ENCODE measurements at regions not wholly inside any gene's neighbourhood (a gene's known extent, or its start where the extent isn't known, plus 50 kb on each side); places are given as distances from the start of the nearest gene placed in this dataset.

DNA sequence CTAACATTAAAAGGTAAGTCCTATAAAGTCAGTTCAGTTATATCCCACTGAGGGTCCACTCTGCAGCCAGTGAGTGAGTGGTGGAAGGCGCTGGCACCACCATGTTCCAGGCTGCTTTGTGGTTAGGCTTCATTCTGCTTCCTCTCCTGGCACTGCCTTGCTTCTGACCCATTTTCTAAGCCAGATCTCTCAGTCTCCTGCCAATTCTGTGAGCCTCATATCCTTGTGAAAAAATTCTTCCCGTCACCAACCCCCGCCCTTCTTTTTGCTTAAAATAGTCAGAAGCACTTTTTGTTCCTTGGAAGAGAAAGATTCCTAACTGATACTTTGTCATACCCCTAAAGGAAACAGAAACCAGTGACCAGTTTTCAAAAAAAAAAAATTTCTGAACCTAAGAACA is 139.8 kb upstream of the NCK2 start:
- H3K4me3 ChIP-seq (ENCODE audit: low read depth, low read length), result no peak overlapping the region
- no peak for DNase-seq (ENCODE audit: low read depth)
- TF ChIP-seq, protein P1, sequence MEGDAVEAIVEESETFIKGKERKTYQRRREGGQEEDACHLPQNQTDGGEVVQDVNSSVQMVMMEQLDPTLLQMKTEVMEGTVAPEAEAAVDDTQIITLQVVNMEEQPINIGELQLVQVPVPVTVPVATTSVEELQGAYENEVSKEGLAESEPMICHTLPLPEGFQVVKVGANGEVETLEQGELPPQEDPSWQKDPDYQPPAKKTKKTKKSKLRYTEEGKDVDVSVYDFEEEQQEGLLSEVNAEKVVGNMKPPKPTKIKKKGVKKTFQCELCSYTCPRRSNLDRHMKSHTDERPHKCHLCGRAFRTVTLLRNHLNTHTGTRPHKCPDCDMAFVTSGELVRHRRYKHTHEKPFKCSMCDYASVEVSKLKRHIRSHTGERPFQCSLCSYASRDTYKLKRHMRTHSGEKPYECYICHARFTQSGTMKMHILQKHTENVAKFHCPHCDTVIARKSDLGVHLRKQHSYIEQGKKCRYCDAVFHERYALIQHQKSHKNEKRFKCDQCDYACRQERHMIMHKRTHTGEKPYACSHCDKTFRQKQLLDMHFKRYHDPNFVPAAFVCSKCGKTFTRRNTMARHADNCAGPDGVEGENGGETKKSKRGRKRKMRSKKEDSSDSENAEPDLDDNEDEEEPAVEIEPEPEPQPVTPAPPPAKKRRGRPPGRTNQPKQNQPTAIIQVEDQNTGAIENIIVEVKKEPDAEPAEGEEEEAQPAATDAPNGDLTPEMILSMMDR (IDR thresholded peaks at IDR 0.05; ENCODE audit: low read depth, low read length, missing control alignments), result no peak

DNA sequence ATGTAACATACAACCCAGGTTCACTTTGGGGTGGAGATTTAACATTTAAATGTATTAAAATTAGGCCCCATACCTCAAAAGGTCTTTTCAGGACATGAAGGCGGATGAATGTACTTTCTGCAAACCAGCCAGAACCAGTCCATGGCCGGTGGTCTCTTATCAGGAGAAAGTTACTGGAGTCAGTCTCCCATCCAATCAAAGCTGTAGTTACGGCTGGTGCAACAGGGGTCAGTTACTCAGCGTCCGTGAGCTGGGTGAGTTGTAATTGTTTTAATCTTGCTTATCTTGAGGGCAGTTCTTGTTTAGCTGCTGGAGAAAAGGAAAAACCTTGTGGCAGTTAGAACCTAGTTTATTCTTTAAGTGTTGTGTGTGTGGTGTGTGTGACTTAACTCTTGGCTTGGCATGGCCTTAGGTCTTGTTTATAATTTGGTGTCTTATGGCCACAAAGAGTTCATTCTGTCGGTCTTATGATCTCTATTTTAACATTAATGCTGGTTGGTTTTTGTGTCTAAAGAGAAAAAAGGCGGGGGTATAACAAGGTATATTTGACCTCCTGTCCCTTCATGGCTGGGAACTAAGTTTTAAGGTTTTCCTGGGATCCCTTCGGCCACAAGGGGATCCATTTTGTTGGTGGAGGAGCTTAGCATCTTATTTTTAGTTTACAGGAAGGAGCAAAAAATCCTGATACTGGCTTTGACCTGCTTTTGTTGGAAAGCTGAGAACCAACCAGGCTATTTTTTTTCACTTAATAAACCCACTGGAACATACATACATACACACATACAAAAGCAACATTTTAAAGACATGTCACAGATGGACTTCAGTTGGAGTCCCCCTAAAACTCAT is 143.5 kb upstream of the NCK2 start:
- H3K4me3 ChIP-seq (ENCODE audit: low read depth, low read length), result no peak overlapping the region
- TF ChIP-seq, protein P1 (IDR thresholded peaks at IDR 0.05; ENCODE audit: low read depth, low read length, missing control alignments), result no peak
- DNase-seq (ENCODE audit: low read depth), result no peak

DNA sequence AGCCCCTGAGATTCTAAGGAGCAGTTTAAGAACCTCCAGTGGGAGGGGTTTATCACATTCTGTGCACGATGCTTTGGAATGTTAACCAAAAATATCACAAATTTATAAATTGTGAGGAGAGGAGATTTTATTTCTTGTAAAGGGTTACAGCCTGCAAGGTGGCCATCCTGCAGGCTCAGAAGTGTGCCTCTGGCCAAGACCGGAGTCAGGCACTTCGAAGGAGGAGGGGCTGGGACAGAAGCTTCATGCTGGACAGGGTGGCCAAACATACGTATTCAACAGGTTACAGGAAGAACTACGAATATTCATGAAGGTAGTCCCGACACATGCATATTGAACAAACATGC is 144.1 kb upstream of the NCK2 start:
- TF ChIP-seq, protein P1 (IDR thresholded peaks at IDR 0.05; ENCODE audit: low read depth, low read length, missing control alignments), result no peak
- DNase-seq (ENCODE audit: low read depth), result no peak
- H3K4me3 ChIP-seq (ENCODE audit: low read depth, low read length), result no peak overlapping the region

DNA sequence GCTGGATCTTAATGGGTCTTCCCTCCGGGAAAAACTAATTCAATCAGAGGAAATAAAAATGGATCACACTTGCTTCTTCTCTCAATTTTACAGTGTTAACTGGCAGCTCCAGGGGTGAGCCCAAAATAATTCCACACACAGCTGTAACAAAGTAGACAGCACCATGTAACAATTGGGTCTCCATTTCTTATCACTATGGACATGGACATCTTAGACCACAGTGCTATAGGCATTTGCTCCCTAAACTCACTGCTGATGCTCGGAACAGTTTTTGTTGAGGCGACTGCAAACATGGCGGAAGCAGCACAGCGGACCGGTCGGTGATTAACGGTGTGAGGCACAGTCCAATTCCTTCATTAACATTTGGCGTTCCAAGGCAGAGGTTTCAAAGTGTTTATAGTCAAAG is 144.7 kb upstream of the NCK2 start:
- TF ChIP-seq, protein P1 (IDR thresholded peaks at IDR 0.05; ENCODE audit: low read depth, low read length, missing control alignments), result no peak
- H3K4me3 ChIP-seq (ENCODE audit: low read depth, low read length), result no peak overlapping the region
- DNase-seq (ENCODE audit: low read depth), result no peak

DNA sequence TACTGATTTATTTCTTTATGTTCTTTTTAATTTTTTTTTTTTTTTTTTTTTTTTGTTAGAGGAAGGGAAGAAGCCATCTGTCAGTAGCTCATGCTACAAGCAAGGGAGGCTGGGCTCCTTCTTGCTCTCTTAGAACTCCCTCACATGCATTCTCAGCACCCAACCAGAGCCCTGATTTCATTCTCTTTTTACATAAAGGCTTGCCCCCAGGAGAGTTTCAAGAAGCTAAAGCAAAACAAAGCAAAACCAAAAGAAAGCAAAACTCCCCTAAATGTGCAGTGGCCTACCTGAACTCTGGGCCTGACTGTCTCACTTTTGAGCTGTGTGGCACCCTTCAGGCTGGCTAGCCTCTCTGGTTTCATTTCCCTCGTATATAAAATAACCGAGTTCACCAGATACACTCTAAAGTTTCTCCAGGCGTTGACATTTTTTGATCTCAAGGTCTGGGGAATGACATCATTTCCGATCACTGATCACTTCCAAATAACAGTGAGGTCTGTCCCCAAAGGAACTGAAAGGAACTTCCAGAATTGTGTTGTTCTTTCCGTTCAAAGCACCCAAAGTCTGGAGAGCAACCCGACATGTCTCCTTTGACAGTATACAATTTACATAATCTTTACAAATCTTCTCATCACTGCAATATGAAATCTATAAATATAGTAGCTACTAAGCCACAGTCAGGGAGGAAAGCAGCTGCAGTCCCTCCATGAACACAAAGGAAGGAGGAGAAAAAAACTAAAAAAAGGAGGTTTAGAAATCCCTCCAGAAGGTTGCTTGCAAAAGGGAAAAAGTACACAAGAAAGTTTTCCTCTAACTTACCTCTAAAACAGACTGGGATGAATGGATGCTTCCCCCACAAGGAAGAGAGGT is 145.6 kb upstream of the NCK2 start:
- no peak overlapping the region for H3K4me3 ChIP-seq (ENCODE audit: low read depth, low read length)
- peak; percentile 42 for DNase-seq (ENCODE audit: low read depth)
- TF ChIP-seq, protein P1 (IDR thresholded peaks at IDR 0.05; ENCODE audit: low read depth, low read length, missing control alignments), result no peak

DNA sequence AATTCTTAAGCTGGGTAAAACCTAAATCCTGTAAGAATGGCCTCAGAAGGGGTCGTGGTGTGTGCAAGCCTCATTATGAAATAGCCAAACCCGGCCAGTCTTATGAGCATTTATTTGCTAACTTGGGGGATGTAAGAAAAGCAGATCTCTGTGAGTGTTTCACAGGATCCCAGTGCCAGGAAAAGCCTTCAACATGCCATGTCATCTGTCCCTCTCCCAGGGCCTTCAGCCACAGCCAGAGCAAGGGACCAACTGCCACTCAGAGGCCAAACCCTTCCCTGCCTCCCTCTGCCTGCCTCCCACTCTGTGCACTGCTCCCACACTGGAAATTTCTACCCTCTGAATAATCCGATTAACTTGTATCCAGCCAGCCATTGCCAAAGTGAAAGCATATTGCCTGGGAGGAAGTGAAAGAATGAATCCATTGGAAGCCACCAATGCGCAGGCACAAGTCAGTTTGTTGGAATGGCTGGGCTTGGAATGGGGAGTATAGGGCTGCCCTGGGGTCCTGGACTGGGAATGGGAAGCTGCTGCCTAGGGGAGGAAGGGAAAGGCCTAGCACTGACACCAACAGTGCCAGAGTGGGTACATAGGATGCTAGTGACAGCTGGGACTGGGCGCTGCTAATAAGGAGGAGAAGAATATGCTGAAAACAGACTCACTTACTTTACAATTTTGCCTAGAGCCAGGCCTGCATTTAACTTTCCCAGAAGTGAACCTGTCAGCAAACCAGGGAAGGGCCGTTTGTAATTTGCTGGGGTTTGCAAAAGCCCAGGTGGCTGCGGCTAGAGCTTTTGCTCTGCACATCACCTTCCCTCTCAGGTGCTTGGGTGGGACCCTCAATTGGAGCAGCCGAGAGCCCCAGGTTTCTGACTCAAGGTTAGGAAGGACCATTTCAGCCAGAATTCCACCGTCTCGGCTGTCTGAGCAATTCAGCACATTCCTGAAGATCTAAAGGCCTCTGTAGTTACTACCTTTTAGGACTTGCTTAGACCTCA is 146.6 kb upstream of the NCK2 start:
- H3K4me3 ChIP-seq (ENCODE audit: low read depth, low read length), result no peak overlapping the region
- TF ChIP-seq, protein P1 (IDR thresholded peaks at IDR 0.05; ENCODE audit: low read depth, low read length, missing control alignments), result no peak

More for the DNA sequence above, 146.6 kb upstream of the NCK2 start:
- DNase-seq (ENCODE audit: low read depth), result no peak
